ENCODE measurements at regions not wholly inside any gene's neighbourhood (a gene's known extent, or its start where the extent isn't known, plus 50 kb on each side); places are given as distances from the start of the nearest gene placed in this dataset.

DNA sequence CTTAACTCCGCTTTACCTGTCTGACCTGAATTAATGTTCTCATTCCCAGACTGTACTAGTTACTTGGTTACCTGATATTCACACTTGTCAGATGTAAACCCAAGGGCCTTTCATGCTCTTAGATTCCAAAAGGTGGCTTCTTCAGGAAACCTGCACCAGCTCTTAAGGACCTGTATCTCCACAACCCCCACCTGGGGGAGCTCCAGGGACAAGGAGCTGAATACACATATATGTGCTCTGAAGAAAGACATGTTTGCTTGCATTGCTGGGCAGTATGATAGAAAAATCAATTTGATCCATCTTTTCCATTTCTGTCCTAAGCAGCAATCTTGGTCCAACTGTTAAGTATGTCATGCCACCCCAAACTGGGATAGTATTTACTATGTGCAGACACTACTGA, 64.8 kb upstream of the POU3F2 start:
- TF ChIP-seq POLR2AphosphoS5 (IDR thresholded peaks at IDR 0.05), result no peak
- TF ChIP-seq CTCF (IDR thresholded peaks at IDR 0.05), result no peak
- TF ChIP-seq EP300 (IDR thresholded peaks at IDR 0.05), result no peak
- TF ChIP-seq POLR2A (IDR thresholded peaks at IDR 0.05), result no peak
- Histone ChIP-seq H3K36me3 (no peaks in the 10 kb centered on the region), H3K4me1 (no peaks in the 10 kb centered on the region), H3K27ac (no peak overlapping the region), H3K4me3 (no peak overlapping the region), H3K9me3 (no peaks in the 10 kb centered on the region), H3K27me3 (no peaks in the 10 kb centered on the region)
- DNase-seq, result no peak
- WGBS, 2 donors, result 91 to 95% methylated on average over 1 of the region's 1 CpG
- intact Hi-C loops (cut with DNase I), result no loop called here

- Histone ChIP-seq H3K27me3 (peaks cover 0 to 7% (median 0%) of the 10 kb centered on the region in 3 donors), H3K9me3 (no peaks in the 10 kb centered on the region), H3K27ac (no peak overlapping the region), H3K36me3 (no peaks in the 10 kb centered on the region), H3K4me1 (no peaks in the 10 kb centered on the region), H3K4me3 (no peak overlapping the region)
- DNase-seq, result no peak
- WGBS, 2 donors, result 19% methylated on average over 2 of the region's 2 CpGs
- intact Hi-C loops (cut with DNase I), result no loop called here
- TF ChIP-seq CTCF (IDR thresholded peaks at IDR 0.05) (no peak), EP300 (IDR thresholded peaks at IDR 0.05) (no peak), POLR2AphosphoS5 (IDR thresholded peaks at IDR 0.05) (no peak), POLR2A (IDR thresholded peaks at IDR 0.05) (no peak)
Measured at GRCh38 chr6:98775205-98775604, 59.2 kb upstream of the POU3F2 start.

DNA sequence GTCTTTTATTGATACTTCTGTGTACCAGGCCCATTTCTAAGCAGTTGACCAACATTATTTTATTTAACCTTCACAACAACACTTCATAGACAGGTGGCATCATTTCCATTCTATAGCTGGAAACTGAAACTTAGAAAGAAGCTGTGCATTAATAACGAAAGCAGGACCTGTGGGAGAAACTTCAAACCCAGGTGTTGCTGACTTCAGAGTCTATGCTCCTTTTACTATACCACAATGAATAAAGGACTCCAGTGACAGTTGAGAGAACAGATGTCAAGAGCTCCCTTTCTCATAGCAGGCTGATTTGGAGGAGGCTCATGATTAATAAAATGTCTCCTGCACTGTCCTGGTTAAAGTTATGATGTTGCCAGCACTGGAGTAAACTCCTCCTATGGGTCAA, 56.6 kb upstream of the POU3F2 start:
- Histone ChIP-seq H3K27me3 (peaks cover 0 to 7% (median 0%) of the 10 kb centered on the region in 3 donors), H3K4me3 (no peak overlapping the region), H3K36me3 (no peaks in the 10 kb centered on the region), H3K9me3 (no peaks in the 10 kb centered on the region), H3K4me1 (no peaks in the 10 kb centered on the region), H3K27ac (no peak overlapping the region)
- no peak for DNase-seq
- TF ChIP-seq POLR2AphosphoS5 (IDR thresholded peaks at IDR 0.05) (no peak), EP300 (IDR thresholded peaks at IDR 0.05) (no peak), CTCF (IDR thresholded peaks at IDR 0.05) (no peak), POLR2A (IDR thresholded peaks at IDR 0.05) (no peak)
- intact Hi-C loops (cut with DNase I), result no loop called here
- WGBS, 2 donors, result 42 to 75% methylated on average over 1 of the region's 1 CpG

DNA sequence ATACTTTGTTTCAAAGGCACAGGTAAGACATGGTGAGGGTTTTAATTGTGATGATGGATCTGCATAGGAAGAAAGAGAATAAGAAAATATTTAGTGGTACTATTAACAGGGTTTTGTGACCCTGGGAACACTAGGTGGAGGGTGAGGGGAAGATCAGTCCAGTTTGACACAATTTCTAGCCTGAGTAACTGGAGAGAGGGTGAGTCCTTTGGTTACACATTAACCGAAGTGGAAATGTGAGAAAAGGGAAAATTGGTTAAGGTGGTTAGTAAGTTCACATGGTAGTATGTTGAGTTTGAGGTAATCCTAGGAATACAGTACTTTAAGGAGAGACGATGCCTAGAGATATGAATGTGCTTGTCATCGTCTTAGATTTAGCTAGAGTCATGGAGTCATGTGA, 54.8 kb upstream of the POU3F2 start:
- H3K27me3 ChIP-seq, result peaks cover 0 to 7% (median 0%) of the 10 kb centered on the region in 3 donors
- no peaks in the 10 kb centered on the region for H3K9me3 ChIP-seq
- H3K4me1 ChIP-seq, result no peaks in the 10 kb centered on the region
- TF ChIP-seq EP300 (IDR thresholded peaks at IDR 0.05) (no peak), CTCF (IDR thresholded peaks at IDR 0.05) (no peak), POLR2AphosphoS5 (IDR thresholded peaks at IDR 0.05) (no peak), POLR2A (IDR thresholded peaks at IDR 0.05) (no peak)
- no peak overlapping the region for H3K27ac ChIP-seq
- DNase-seq, result no peak
- no peak overlapping the region for H3K4me3 ChIP-seq
- 41 to 70% methylated on average over 3 of the region's 3 CpGs for WGBS, 2 donors
- H3K36me3 ChIP-seq, result no peaks in the 10 kb centered on the region
- intact Hi-C loops (cut with DNase I), result no loop called here

GRCh38 chr6:98782772-98783171, 51.6 kb upstream of the POU3F2 start:
- Histone ChIP-seq H3K4me3 (no peak overlapping the region), H3K4me1 (no peaks in the 10 kb centered on the region), H3K27me3 (peaks cover 0 to 11% (median 0%) of the 10 kb centered on the region in 3 donors), H3K9me3 (no peaks in the 10 kb centered on the region), H3K36me3 (no peaks in the 10 kb centered on the region), H3K27ac (no peak overlapping the region)
- intact Hi-C loops (cut with DNase I), result no loop called here
- TF ChIP-seq EP300 (IDR thresholded peaks at IDR 0.05) (no peak), POLR2A (IDR thresholded peaks at IDR 0.05) (no peak), CTCF (IDR thresholded peaks at IDR 0.05) (no peak), POLR2AphosphoS5 (IDR thresholded peaks at IDR 0.05) (no peak)
- 63 to 87% methylated on average over 2 of the region's 2 CpGs for WGBS, 2 donors
- DNase-seq, result no peak

Measured in sigmoid colon (tissue), 6 donors.